ENCODE measurements at regions not wholly inside any gene's neighbourhood (a gene's known extent, or its start where the extent isn't known, plus 50 kb on each side); places are given as distances from the start of the nearest gene placed in this dataset.
"Not testable (repeated sequence)": the region's sequence is repeated elsewhere in the genome, so short reads cannot be mapped to it uniquely, and the experiment has no call there.

DNA sequence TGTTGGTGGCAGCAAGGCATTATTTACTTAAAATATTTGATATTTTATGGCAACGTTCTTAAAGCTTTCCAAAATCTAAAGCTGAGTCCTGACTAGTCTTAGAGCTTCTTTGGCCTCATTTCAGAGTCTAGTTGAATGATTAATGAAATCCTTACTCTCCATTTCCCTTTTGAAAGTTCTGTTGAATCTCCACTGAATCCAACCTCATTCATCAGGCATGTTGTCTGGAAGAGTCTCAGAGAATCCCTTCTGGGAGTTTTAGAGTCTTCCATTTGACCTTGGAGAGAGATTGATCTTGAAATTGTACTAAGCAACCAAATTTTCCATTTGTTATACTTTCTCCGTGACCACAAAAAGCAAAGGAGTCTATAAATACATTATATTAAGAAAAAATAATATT, 198.5 kb upstream of the TMEM196 start:
- H3K27me3 Mint-ChIP-seq = no peaks in the 10 kb centered on the region
- no peaks in the 10 kb centered on the region for H3K36me3 Mint-ChIP-seq
- no peak overlapping the region for H3K27ac Mint-ChIP-seq
- CTCF ChIA-PET = no interaction called here
- intact Hi-C loops (cut with micrococcal nuclease) = no loop called here
- H3K4me1 Mint-ChIP-seq (ENCODE audit: low read depth) = no peaks in the 10 kb centered on the region
- peaks cover 2% of the 10 kb centered on the region for H3K9me3 Mint-ChIP-seq
- H3K4me3 Mint-ChIP-seq = no peak overlapping the region
- POLR2A ChIA-PET = no interaction called here
- DNase-seq = no peak

DNA sequence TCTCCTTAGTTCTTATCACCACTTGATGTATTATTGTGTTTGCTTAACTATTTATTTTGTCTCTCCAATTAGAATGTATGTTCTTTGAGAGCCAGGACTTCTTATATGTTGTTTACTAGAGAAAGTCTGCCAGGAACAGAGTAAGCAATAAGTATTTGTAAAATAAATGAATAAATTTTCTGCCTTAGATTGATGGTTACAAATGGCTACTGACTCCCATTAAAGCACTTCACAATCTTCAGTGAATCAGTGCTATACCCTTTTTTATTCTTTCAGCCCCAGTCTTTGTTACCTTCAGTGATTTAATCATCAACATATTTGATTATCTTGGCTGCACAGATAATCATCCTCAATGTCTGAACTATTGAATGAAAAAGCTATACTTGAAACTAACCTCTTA, 197.1 kb upstream of the TMEM196 start:
- Mint-ChIP-seq H3K27me3 (no peaks in the 10 kb centered on the region), H3K27ac (no peak overlapping the region), H3K4me1 (ENCODE audit: low read depth) (no peaks in the 10 kb centered on the region), H3K4me3 (no peak overlapping the region), H3K36me3 (no peaks in the 10 kb centered on the region), H3K9me3 (no peaks in the 10 kb centered on the region)
- DNase-seq = no peak
- ChIA-PET CTCF (no interaction called here), POLR2A (no interaction called here)
- intact Hi-C loops (cut with micrococcal nuclease) = no loop called here

GRCh38 chr7:19969859-19970493, 196.6 kb upstream of the TMEM196 start:
- Mint-ChIP-seq H3K9me3 (no peaks in the 10 kb centered on the region), H3K4me1 (ENCODE audit: low read depth) (no peaks in the 10 kb centered on the region), H3K27ac (no peak overlapping the region), H3K27me3 (no peaks in the 10 kb centered on the region), H3K36me3 (no peaks in the 10 kb centered on the region), H3K4me3 (no peak overlapping the region)
- CTCF ChIA-PET = no interaction called here
- POLR2A ChIA-PET = no interaction called here
- intact Hi-C loops (cut with micrococcal nuclease) = no loop called here
- no peak for DNase-seq

- H3K4me3 Mint-ChIP-seq = no peak overlapping the region
- ChIA-PET CTCF (no interaction called here), POLR2A (no interaction called here)
- no peaks in the 10 kb centered on the region for H3K27me3 Mint-ChIP-seq
- H3K4me1 Mint-ChIP-seq (ENCODE audit: low read depth) = no peaks in the 10 kb centered on the region
- H3K36me3 Mint-ChIP-seq = no peaks in the 10 kb centered on the region
- intact Hi-C loops (cut with micrococcal nuclease) = no loop called here
- no peak for DNase-seq
- peaks cover 2% of the 10 kb centered on the region for H3K9me3 Mint-ChIP-seq
- H3K27ac Mint-ChIP-seq = no peak overlapping the region
Observed at GRCh38 chr7:19964246-19964645, 190.8 kb upstream of the TMEM196 start.

DNA sequence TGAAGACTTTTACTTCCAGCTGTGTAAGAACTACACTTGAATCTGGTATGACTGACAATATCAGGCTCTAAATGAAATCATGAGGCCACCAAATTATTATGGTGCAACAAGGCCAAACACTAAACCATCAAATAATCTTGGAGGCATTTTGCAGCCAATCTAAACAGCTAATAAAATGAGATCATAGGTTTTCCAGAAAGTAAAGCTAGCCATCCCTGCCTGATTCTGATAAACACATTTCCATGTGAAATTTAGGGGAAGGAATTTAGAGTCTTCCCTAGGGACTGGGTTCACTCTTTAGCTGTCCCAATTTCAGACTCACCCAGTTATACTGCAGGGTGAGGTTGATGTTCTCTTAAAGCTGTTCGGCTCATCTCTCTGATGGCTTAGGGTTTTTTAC, 190.3 kb upstream of the TMEM196 start:
- Mint-ChIP-seq H3K27ac (no peak overlapping the region), H3K4me3 (no peak overlapping the region), H3K9me3 (peaks cover 2% of the 10 kb centered on the region), H3K27me3 (no peaks in the 10 kb centered on the region), H3K36me3 (no peaks in the 10 kb centered on the region), H3K4me1 (ENCODE audit: low read depth) (no peaks in the 10 kb centered on the region)
- no peak for DNase-seq
- ChIA-PET CTCF (interaction anchor here (0.6 kb wide), 1 partner anchor 9 kb away, joined by 3 read pairs; no protein-coding TSS in a partner anchor), POLR2A (no interaction called here)
- intact Hi-C loops (cut with micrococcal nuclease) = no loop called here

DNA sequence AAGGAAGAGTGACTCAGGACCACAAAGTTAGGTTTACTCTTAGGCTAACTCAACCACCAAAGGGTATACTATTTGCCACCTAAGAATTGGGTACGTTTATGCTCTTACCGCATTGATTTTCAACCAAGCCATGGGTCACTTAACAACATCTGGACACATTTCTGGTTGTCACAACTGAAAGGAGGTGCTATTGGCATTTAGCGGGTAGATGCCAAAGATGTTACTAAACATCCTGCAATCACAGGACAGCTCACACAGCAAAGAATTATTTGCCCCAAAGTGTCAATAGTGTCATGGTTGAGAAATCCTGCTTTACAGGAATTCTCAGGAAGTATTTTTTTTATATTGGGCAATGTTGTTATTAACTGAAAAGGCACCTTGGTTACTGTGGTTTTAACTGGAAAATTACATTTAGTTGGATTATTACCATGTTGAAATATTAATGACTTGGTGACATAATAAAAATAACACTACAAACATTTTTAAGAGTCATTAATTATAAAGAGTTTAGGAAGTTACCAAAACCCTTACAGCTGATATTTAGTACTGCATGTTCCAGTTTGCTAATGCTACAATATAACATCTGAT, 185.0 kb upstream of the TMEM196 start:
- Mint-ChIP-seq H3K36me3 (no peaks in the 10 kb centered on the region), H3K9me3 (peaks cover 9% of the 10 kb centered on the region), H3K4me3 (no peak overlapping the region), H3K27me3 (no peaks in the 10 kb centered on the region), H3K4me1 (ENCODE audit: low read depth) (no peaks in the 10 kb centered on the region), H3K27ac (no peak overlapping the region)
- ChIA-PET POLR2A (no interaction called here), CTCF (no interaction called here)
- intact Hi-C loops (cut with micrococcal nuclease) = no loop called here
- no peak for DNase-seq

DNA sequence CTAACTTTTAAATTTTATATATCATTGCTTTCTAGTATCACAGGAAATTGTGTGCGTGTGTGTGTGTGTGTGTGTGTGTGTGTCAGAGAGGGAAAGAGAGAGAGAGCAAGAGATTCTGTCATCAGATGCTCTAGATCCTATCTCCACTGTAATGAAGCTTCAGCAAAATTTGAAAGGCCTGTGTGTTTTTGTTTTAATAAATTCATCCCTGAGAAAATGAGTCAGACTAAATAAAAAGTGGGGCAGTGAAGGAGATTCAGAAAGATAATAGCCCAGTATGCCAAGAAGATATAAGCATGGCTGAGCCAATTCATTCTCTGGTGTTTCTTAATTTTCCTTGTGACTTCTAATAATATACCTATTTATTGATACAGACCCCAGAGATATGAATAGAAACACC, 184.2 kb upstream of the TMEM196 start:
- POLR2A ChIA-PET = no interaction called here
- intact Hi-C loops (cut with micrococcal nuclease) = no loop called here
- H3K27ac Mint-ChIP-seq = no peak overlapping the region

DNA sequence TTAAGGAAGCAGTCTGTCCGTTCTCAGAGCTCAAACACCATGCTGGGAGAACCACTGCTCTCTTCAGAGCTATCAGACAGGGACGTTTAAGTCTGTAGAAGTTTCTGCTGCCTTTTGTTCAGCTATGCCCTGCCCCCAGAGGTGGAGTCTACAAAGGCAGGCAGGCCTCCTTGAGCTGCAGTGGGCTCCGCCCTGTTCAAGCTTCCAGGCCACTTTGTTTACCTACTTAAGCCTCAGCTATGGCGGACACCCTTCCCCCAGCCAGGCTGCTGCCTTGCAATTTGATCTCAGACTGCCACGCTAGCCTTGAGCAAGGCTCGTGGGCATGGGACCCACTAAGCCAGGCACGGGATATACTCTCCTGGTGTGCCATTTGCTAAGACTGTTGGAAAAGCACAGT, 180.7 kb upstream of the TMEM196 start:
- H3K4me3 Mint-ChIP-seq; H3K27me3 Mint-ChIP-seq; H3K27ac Mint-ChIP-seq; CTCF ChIA-PET; intact Hi-C loops (cut with micrococcal nuclease); H3K4me1 Mint-ChIP-seq (ENCODE audit: low read depth); H3K36me3 Mint-ChIP-seq; POLR2A ChIA-PET; DNase-seq: not testable (repeated sequence)
- peaks cover 23% of the 10 kb centered on the region for H3K9me3 Mint-ChIP-seq

More for the DNA sequence above, 184.2 kb upstream of the TMEM196 start:
- H3K9me3 Mint-ChIP-seq = peaks cover 13% of the 10 kb centered on the region
- H3K4me1 Mint-ChIP-seq (ENCODE audit: low read depth) = no peaks in the 10 kb centered on the region
- H3K4me3 Mint-ChIP-seq = no peak overlapping the region
- no peak for DNase-seq
- H3K36me3 Mint-ChIP-seq = no peaks in the 10 kb centered on the region
- H3K27me3 Mint-ChIP-seq = no peaks in the 10 kb centered on the region
- CTCF ChIA-PET = no interaction called here

GRCh38 chr7:19953411-19953810, 180.0 kb upstream of the TMEM196 start:
- H3K4me1 Mint-ChIP-seq (ENCODE audit: low read depth); H3K4me3 Mint-ChIP-seq; H3K27me3 Mint-ChIP-seq; H3K27ac Mint-ChIP-seq; DNase-seq; POLR2A ChIA-PET; H3K36me3 Mint-ChIP-seq; intact Hi-C loops (cut with micrococcal nuclease); CTCF ChIA-PET: not testable (repeated sequence)
- peaks cover 28% of the 10 kb centered on the region for H3K9me3 Mint-ChIP-seq

DNA sequence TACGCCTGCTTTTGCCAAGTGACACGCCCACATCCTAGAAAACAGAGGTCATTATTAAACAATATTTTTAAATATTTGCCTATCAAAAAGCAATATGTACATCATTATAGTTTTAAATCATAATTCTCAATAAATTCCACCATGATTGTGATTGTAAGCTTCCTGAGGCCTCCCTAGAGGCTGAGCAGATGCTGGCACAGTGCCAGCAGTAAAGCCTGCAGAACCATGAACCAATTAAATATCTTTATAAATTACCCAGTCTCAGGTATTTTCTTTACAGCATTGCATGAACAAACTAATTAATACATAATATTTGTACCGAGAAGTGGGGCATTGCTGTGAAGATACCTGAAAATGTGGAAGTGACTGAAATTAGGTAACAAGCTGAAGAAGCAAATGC, 174.7 kb upstream of the TMEM196 start:
- intact Hi-C loops (cut with micrococcal nuclease) = no loop called here
- no peaks in the 10 kb centered on the region for H3K36me3 Mint-ChIP-seq
- no peaks in the 10 kb centered on the region for H3K27me3 Mint-ChIP-seq
- CTCF ChIA-PET = no interaction called here
- H3K4me3 Mint-ChIP-seq = no peak overlapping the region
- H3K9me3 Mint-ChIP-seq = peaks cover 19% of the 10 kb centered on the region
- H3K4me1 Mint-ChIP-seq (ENCODE audit: low read depth) = no peaks in the 10 kb centered on the region
- no peak for DNase-seq
- POLR2A ChIA-PET = no interaction called here
- H3K27ac Mint-ChIP-seq = no peak overlapping the region

DNA sequence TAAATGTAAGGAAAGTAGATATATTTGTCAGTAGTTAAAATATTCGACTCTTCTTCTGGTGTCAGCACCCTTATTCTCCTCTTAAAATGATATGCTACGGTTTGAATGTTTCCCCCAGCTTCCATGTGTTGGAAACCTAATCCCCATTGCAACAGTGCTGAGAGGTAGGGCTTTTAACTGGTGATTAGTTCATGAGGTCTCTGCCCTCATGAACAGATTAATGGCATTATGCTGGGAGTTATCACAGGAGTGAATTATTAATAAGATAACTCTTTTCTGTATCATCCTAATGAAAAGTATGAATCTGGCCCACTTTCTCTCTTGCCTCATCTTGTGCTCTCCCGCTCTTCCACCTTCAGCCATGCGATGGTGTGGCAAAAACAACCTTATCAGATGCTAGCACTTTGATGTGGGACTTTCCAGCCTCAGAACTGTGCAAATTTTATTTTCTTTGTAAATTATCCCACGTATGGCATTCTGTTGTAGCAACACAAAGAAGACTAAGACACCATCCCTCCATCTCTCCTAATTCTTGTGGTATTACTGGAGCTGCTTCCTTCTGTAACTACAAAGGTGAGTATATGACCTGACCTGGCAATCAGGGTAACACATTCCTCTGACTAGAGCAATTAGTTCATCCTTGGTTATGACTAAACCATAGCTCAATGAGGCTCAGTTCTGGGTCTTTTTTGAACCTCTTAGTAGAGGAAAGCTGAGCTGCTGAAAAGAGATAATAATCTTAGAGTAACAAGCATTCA, 171.1 kb upstream of the TMEM196 start:
- no peak for DNase-seq
- no peak overlapping the region for H3K4me3 Mint-ChIP-seq
- H3K27ac Mint-ChIP-seq = no peak overlapping the region
- H3K4me1 Mint-ChIP-seq (ENCODE audit: low read depth) = no peaks in the 10 kb centered on the region
- H3K9me3 Mint-ChIP-seq = peaks cover 6% of the 10 kb centered on the region
- H3K36me3 Mint-ChIP-seq = no peaks in the 10 kb centered on the region
- POLR2A ChIA-PET = no interaction called here
- CTCF ChIA-PET = no interaction called here
- no peaks in the 10 kb centered on the region for H3K27me3 Mint-ChIP-seq
- intact Hi-C loops (cut with micrococcal nuclease) = no loop called here

DNA sequence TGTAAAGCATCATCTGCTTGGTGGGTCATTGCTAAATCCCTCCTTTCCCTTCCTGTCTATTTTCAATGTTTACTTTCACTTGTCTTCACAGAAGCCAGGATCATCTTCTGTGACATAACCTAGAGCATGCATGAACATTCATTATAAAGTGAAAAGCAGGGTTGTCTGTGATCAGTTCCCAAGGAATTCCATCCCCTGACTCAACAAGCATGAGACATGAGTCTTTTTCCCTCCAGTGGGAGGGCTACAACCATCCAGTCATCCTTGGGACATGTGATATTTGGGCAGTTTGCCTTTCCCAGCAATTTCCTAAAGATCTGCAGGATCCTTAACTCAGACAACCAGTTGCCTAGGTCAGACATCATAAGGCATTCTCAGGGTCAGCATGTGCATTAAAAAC, 166.3 kb upstream of the TMEM196 start:
- Mint-ChIP-seq H3K36me3 (no peaks in the 10 kb centered on the region), H3K27ac (no peak overlapping the region), H3K27me3 (no peaks in the 10 kb centered on the region), H3K9me3 (peaks cover 11% of the 10 kb centered on the region), H3K4me3 (no peak overlapping the region), H3K4me1 (ENCODE audit: low read depth) (no peaks in the 10 kb centered on the region)
- DNase-seq = no peak
- intact Hi-C loops (cut with micrococcal nuclease) = no loop called here
- POLR2A ChIA-PET = no interaction called here
- CTCF ChIA-PET = no interaction called here
